Natural killer cell (primary cell): ENCODE measurements at regions not wholly inside any gene's neighbourhood (a gene's known extent, or its start where the extent isn't known, plus 50 kb on each side); places are given as distances from the start of the nearest gene placed in this dataset.

Source experiments
- ATAC-seq, 3 donors: fragments of 150-1000 bp in 2 of 3; fragments of 200-7000 bp in 1 of 3; cut with Tn5 transposase; 1 replicate in 1 of 3; 2 replicates in 2 of 3; pipeline ENCODE4 v1.10.0; 2021; ENCODE audit warnings: mild to moderate bottlenecking in 2 of 3, moderate library complexity in 2 of 3
- DNase-seq, 2 donors: peaks; one replicate each; pipeline versions ENCODE4 v3.0.0 to v3.0.0-alpha.2; 2013 to 2021; ENCODE audit warnings: mixed read lengths in 1 of 2
- H3K27ac ChIP-seq: one replicate; pipeline ENCODE4 v1.5.1; 2013; ENCODE audit warnings: mild to moderate bottlenecking, low read length
- H3K27me3 ChIP-seq: one replicate; pipeline ENCODE4 v1.6.1; 2013; ENCODE audit warnings: low read length; ENCODE audit not compliant: control insufficient read depth, insufficient read depth
- H3K36me3 ChIP-seq: one replicate; pipeline ENCODE4 v1.6.1; 2013; ENCODE audit warnings: low read length; ENCODE audit not compliant: control insufficient read depth, insufficient read depth
- H3K4me1 ChIP-seq: one replicate; pipeline ENCODE4 v1.6.1; 2013; ENCODE audit warnings: low read length; ENCODE audit not compliant: control insufficient read depth, insufficient read depth
- H3K4me3 ChIP-seq: one replicate; pipeline ENCODE4 v1.5.1; 2013; ENCODE audit warnings: low read length
- H3K9me3 ChIP-seq: one replicate; pipeline ENCODE4 v1.6.1; 2013; ENCODE audit warnings: low read length; ENCODE audit not compliant: control insufficient read depth, insufficient read depth
- H3K27ac Mint-ChIP-seq, 2 donors: one replicate each; pipeline ENCODE4 v1.8.0; 2022; ENCODE audit warnings: mild to moderate bottlenecking in 2 of 2, mixed read lengths in 2 of 2, moderate library complexity in 1 of 2
- H3K27me3 Mint-ChIP-seq, 2 donors: one replicate each; pipeline ENCODE4 v1.8.0; 2022; ENCODE audit warnings: low read depth in 2 of 2, mixed read lengths in 2 of 2
- H3K36me3 Mint-ChIP-seq: one replicate; pipeline ENCODE4 v1.8.0; 2022; ENCODE audit warnings: mixed read lengths
- H3K4me1 Mint-ChIP-seq, 2 donors: one replicate each; pipeline ENCODE4 v1.8.0; 2022; ENCODE audit warnings: mixed read lengths in 2 of 2
- H3K4me3 Mint-ChIP-seq: one replicate; pipeline ENCODE4 v1.8.0; 2022; ENCODE audit warnings: mild to moderate bottlenecking, moderate library complexity, mixed read lengths
- H3K9me3 Mint-ChIP-seq, 2 donors: one replicate each; pipeline ENCODE4 v1.8.0; 2022; ENCODE audit warnings: mixed read lengths in 2 of 2
- CTCF ChIP-seq: fragments of 200-600 bp; IDR thresholded peaks from one replicate; pipeline ENCODE4 v1.8.0; 2022; ENCODE audit warnings: antibody characterized with exemption
- WGBS: methylation state at CpG from one replicate; pipeline ENCODE4 v1.1.7; 2013; ENCODE audit warnings: missing lambda C conversion rate; ENCODE audit not compliant: insufficient coverage; 5-methylcytosine and 5-hydroxymethylcytosine counted together
- intact Hi-C: fragments of 100-400 bp; cut with micrococcal nuclease; formaldehyde crosslinking; loops from one replicate; pipeline ENCODE4 v1.14.2; 2022

GRCh38 chr1:81069856-81070255, 730.9 kb upstream of the ADGRL2 start:
- DNase-seq, result no peak

GRCh38 chr1:81068726-81069125, 732.0 kb upstream of the ADGRL2 start:
- TF ChIP-seq CTCF, result no peak
- Histone ChIP-seq H3K27ac (no peak overlapping the region), H3K9me3 (no peaks in the 10 kb centered on the region), H3K27me3 (no peaks in the 10 kb centered on the region), H3K36me3 (no peaks in the 10 kb centered on the region), H3K4me1 (no peaks in the 10 kb centered on the region), H3K4me3 (no peak overlapping the region)
- Mint-ChIP-seq H3K9me3 (peaks cover 13 to 16% of the 10 kb centered on the region in 2 donors), H3K4me1 (no peaks in the 10 kb centered on the region), H3K27ac (no peak overlapping the region), H3K27me3 (no peaks in the 10 kb centered on the region), H3K4me3 (no peak overlapping the region), H3K36me3 (no peaks in the 10 kb centered on the region)
- 94% methylated on average over 2 of the region's 4 CpGs for WGBS
- ATAC-seq (no peak), DNase-seq (no peak)
- intact Hi-C loops, result no loop called here

More at GRCh38 chr1:81069856-81070255, 730.9 kb upstream of the ADGRL2 start:
- H3K9me3 ChIP-seq, result no peaks in the 10 kb centered on the region
- H3K27me3 ChIP-seq, result no peaks in the 10 kb centered on the region
- no peaks in the 10 kb centered on the region for H3K4me1 Mint-ChIP-seq
- no peak overlapping the region for H3K27ac ChIP-seq
- no peak overlapping the region for H3K4me3 ChIP-seq
- H3K36me3 ChIP-seq, result no peaks in the 10 kb centered on the region
- no peak overlapping the region for H3K4me3 Mint-ChIP-seq
- H3K4me1 ChIP-seq, result no peaks in the 10 kb centered on the region
- H3K27ac Mint-ChIP-seq, result no peak overlapping the region
- WGBS, result 92% methylated on average over 2 of the region's 3 CpGs
- peaks cover 15 to 19% of the 10 kb centered on the region in 2 donors for H3K9me3 Mint-ChIP-seq
- peaks cover 4% of the 10 kb centered on the region for H3K36me3 Mint-ChIP-seq
- ATAC-seq, result no peak
- intact Hi-C loops, result no loop called here
- no peak for TF ChIP-seq CTCF
- H3K27me3 Mint-ChIP-seq, result no peaks in the 10 kb centered on the region

- Histone ChIP-seq H3K27ac (no peak overlapping the region), H3K27me3 (no peaks in the 10 kb centered on the region), H3K36me3 (no peaks in the 10 kb centered on the region), H3K9me3 (no peaks in the 10 kb centered on the region), H3K4me1 (no peaks in the 10 kb centered on the region), H3K4me3 (no peak overlapping the region)
- WGBS, result 75% methylated on average over 7 of the region's 7 CpGs
- no peak overlapping the region for H3K27ac Mint-ChIP-seq
- no peaks in the 10 kb centered on the region for H3K27me3 Mint-ChIP-seq
- H3K4me1 Mint-ChIP-seq, result no peaks in the 10 kb centered on the region
- no peak for TF ChIP-seq CTCF
- ATAC-seq, result no peak
- no peaks in the 10 kb centered on the region for H3K36me3 Mint-ChIP-seq
- H3K4me3 Mint-ChIP-seq, result no peak overlapping the region
- H3K9me3 Mint-ChIP-seq, result peaks cover 4 to 11% of the 10 kb centered on the region in 2 donors
- intact Hi-C loops, result no loop called here
- no peak for DNase-seq
Measured at GRCh38 chr1:81053826-81054225, 746.9 kb upstream of the ADGRL2 start.

- Histone ChIP-seq H3K36me3 (no peaks in the 10 kb centered on the region), H3K27ac (no peak overlapping the region), H3K27me3 (no peaks in the 10 kb centered on the region), H3K4me1 (no peaks in the 10 kb centered on the region), H3K9me3 (no peaks in the 10 kb centered on the region), H3K4me3 (no peak overlapping the region)
- Mint-ChIP-seq H3K27ac (no peak overlapping the region), H3K4me1 (no peaks in the 10 kb centered on the region), H3K27me3 (no peaks in the 10 kb centered on the region), H3K36me3 (no peaks in the 10 kb centered on the region), H3K4me3 (no peak overlapping the region), H3K9me3 (peaks cover 4 to 11% of the 10 kb centered on the region in 2 donors)
- DNase-seq, result no peak
- TF ChIP-seq CTCF, result no peak
- intact Hi-C loops, result no loop called here
- no peak for ATAC-seq
- WGBS, result 60% methylated on average over 1 of the region's 2 CpGs
Measured at GRCh38 chr1:81052162-81052561, 748.6 kb upstream of the ADGRL2 start.
